K562 (cell line): ENCODE measurements at regions not wholly inside any gene's neighbourhood (a gene's known extent, or its start where the extent isn't known, plus 50 kb on each side); places are given as distances from the start of the nearest gene placed in this dataset.

Experiments
- ATAC-seq: fragments of 200-7000 bp; cut with Tn5 transposase; 3 replicates; pipeline ENCODE4 v1.9.1; 2020; ENCODE audit warnings: moderate library complexity
- BruUV-seq: library from RNA; stranded (reverse); fragments of 400-500 nt; replicated peaks from 2 replicates; lab custom pipeline; 2021; lab: Mats Ljungman, UMichigan
- CTCF ChIA-PET: fragments of 300-600 bp; formaldehyde crosslinking; extraction: SDS; loops from one replicate; lab custom pipeline; 2021; ENCODE audit warnings: low intra/inter-chr PET ratio; lab: Yijun Ruan, JAX
- POLR2A ChIA-PET: fragments of 300-600, 350-650 bp; sonication (Branson Sonifier 250); formaldehyde crosslinking; extraction: SDS; loops from one replicate; lab custom pipeline; 2021; ENCODE audit warnings: antibody characterized with exemption, inconsistent platforms; lab: Yijun Ruan, JAX
- DNase-seq, 4 experiments: peaks; one replicate each; pipeline versions ENCODE4 v3.0.0 to v3.0.0-alpha.2; 2011 to 2018; ENCODE audit warnings: low spot score in 3 of 4, mixed read lengths in 3 of 4; ENCODE audit errors: extremely low read depth in 1 of 4
- FAIRE-seq: peaks from 2 replicates; lab custom pipeline; 2011; peaks lifted over from hg19 to GRCh38; lab: Jason Lieb, UNC
- H2AFZ ChIP-seq: 2 replicates; pipeline ENCODE4 v1.6.0; 2011; ENCODE audit warnings: low read depth, low read length, control low read depth, inconsistent platforms
- H3K27ac ChIP-seq: fragments of 200-600 bp; 3 replicates; pipeline ENCODE4 v1.8.0; 2011; ENCODE audit warnings: low read depth, mild to moderate bottlenecking, control low read depth, inconsistent platforms, low read length, moderate library complexity, mixed read lengths; ENCODE audit errors: extremely low read depth
- H3K27me3 ChIP-seq, 2 experiments: fragments of 300-600 bp in 1 of 2; 2 replicates in 1 of 2; 3 replicates in 1 of 2; pipeline versions ENCODE4 v1.6.0 to v1.8.0; 2011; ENCODE audit warnings: inconsistent platforms in 2 of 2, low read length in 2 of 2, mild to moderate bottlenecking in 1 of 2, mixed read lengths in 1 of 2, moderate library complexity in 1 of 2; ENCODE audit not compliant: control insufficient read depth in 2 of 2, insufficient read depth in 2 of 2
- H3K36me3 ChIP-seq: fragments of 300-600 bp; 3 replicates; pipeline ENCODE4 v1.8.0; 2011; ENCODE audit warnings: mild to moderate bottlenecking, low read length, inconsistent platforms; ENCODE audit not compliant: control insufficient read depth, insufficient read depth
- H3K4me1 ChIP-seq, 2 experiments: fragments of 200-600 bp in 1 of 2; replicated peaks in 1 of 2; 2 replicates in 1 of 2; 3 replicates in 1 of 2; pipeline versions ENCODE4 v1.5.1 to v1.8.0; 2011; ENCODE audit warnings: inconsistent platforms in 2 of 2, low read length in 2 of 2, mild to moderate bottlenecking in 1 of 2, mixed read lengths in 1 of 2, moderate library complexity in 1 of 2; ENCODE audit not compliant: control insufficient read depth in 2 of 2, insufficient read depth in 2 of 2
- H3K4me2 ChIP-seq: 2 replicates; pipeline ENCODE4 v1.6.1; 2011; ENCODE audit warnings: low read length, control low read depth, inconsistent platforms, mixed read lengths; ENCODE audit not compliant: insufficient read depth
- H3K4me3 ChIP-seq: fragments of 200-600 bp; sonication (generic), shearing (Covaris generic); 2 replicates; pipeline ENCODE4 v1.5.1; 2016; ENCODE audit warnings: control low read depth, inconsistent platforms
- H3K79me2 ChIP-seq: fragments of 200-600 bp; 3 replicates; pipeline ENCODE4 v1.8.0; 2011; ENCODE audit warnings: low read length, inconsistent platforms; ENCODE audit not compliant: control insufficient read depth, insufficient read depth
- H3K9ac ChIP-seq, 2 experiments: 2 replicates each; pipeline versions ENCODE4 v1.6.0 to v1.6.1; 2011; ENCODE audit warnings: low read depth in 2 of 2, low read length in 2 of 2, control low read depth in 1 of 2, inconsistent platforms in 1 of 2, mild to moderate bottlenecking in 1 of 2, mixed read lengths in 1 of 2; ENCODE audit not compliant: insufficient read depth in 1 of 2
- H3K9me1 ChIP-seq: one replicate; pipeline ENCODE4 v1.6.0; 2011; ENCODE audit warnings: inconsistent platforms, mild to moderate bottlenecking, low read length, moderate library complexity; ENCODE audit not compliant: control insufficient read depth, insufficient read depth
- H3K9me3 ChIP-seq: replicated peaks from 2 replicates; pipeline ENCODE4 v1.5.1; 2011; ENCODE audit warnings: low read depth, low read length, inconsistent platforms; ENCODE audit not compliant: control insufficient read depth, insufficient read depth
- H4K20me1 ChIP-seq: replicated peaks from 2 replicates; pipeline ENCODE4 v1.6.1; 2011; ENCODE audit warnings: low read length, inconsistent platforms, mixed read lengths; ENCODE audit not compliant: control insufficient read depth, insufficient read depth
- WGBS: fragments of 100-300 bp; shearing (Covaris generic); methylation state at CpG from one replicate; pipeline ENCODE4 v1.1.6; 2016; ENCODE audit warnings: low coverage, mixed read lengths; ENCODE audit not compliant: insufficient coverage; ENCODE audit errors: missing lambda C conversion rate; 5-methylcytosine and 5-hydroxymethylcytosine counted together
- in situ Hi-C: fragments of 300-500 bp; cut with MboI; formaldehyde crosslinking; loops from 4 replicates; pipeline ENCODE4 v1.15.0; 2018; ENCODE audit warnings: inconsistent platforms, mixed read lengths
- intact Hi-C: fragments of 100-400 bp; cut with micrococcal nuclease; formaldehyde crosslinking; loops from 2 replicates; pipeline ENCODE4 v1.14.2; 2022
- TF ChIP-seq, protein P1 (sequence below): fragments of 200-800 bp; sonication (Bioruptor generic); IDR thresholded peaks from 2 replicates; pipeline ENCODE4 v1.6.1; 2017; ENCODE audit warnings: missing genetic modification characterization, missing compliant biosample characterization
- TF ChIP-seq, protein P2 (sequence below): fragments of 250-450 bp; sonication (Bioruptor Pico); IDR thresholded peaks from 2 replicates; pipeline ENCODE4 v1.5.1; 2021; ENCODE audit warnings: mild to moderate bottlenecking
- TF ChIP-seq, protein P3 (sequence below): sonication (generic); formaldehyde crosslinking; IDR thresholded peaks from 2 replicates; pipeline ENCODE4 v1.8.0; 2022; ENCODE audit warnings: mild to moderate bottlenecking, missing genetic modification reagents, borderline replicate concordance

DNA sequence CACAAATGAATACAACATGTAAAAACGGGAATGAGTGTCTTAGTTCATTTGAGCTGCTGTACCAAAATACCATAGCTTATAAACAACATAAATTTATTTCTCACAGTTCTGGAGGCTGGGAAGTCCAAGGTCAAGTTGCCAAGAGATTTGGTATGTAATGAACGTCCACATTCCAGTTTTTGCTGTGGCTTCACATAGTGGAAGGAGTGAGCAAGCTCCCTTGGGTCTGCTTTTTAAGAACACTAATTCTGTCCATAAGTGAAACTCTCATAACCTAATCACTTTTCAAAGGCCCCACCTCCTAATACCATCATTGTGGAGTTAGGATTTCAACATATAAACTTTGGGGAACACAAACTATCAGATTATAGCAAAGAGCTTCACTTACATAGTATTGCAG, 1189.6 kb downstream of the PCDH9 start:
- Histone ChIP-seq H3K4me2 (no peak overlapping the region), H3K36me3 (no peaks in the 10 kb centered on the region), H3K79me2 (no peaks in the 10 kb centered on the region), H3K4me3 (no peak overlapping the region), H3K9me1 (no peaks in the 10 kb centered on the region), H3K27me3 (no peaks in the 10 kb centered on the region), H2AFZ (no peak overlapping the region), H3K27ac (no peak overlapping the region), H4K20me1 (no peaks in the 10 kb centered on the region), H3K9ac (no peak overlapping the region), H3K9me3 (no peaks in the 10 kb centered on the region), H3K4me1 (no peaks in the 10 kb centered on the region; a peak in 2 of 5 replicates)
- ATAC-seq (no peak), DNase-seq (no peak), FAIRE-seq (no peak)
- in situ Hi-C loops, result no loop called here
- no TSS peak for BruUV-seq
- intact Hi-C loops, result no loop called here
- POLR2A ChIA-PET, result no interaction called here
- WGBS, result 43% methylated on average over 2 of the region's 2 CpGs
- TF ChIP-seq, protein P1, sequence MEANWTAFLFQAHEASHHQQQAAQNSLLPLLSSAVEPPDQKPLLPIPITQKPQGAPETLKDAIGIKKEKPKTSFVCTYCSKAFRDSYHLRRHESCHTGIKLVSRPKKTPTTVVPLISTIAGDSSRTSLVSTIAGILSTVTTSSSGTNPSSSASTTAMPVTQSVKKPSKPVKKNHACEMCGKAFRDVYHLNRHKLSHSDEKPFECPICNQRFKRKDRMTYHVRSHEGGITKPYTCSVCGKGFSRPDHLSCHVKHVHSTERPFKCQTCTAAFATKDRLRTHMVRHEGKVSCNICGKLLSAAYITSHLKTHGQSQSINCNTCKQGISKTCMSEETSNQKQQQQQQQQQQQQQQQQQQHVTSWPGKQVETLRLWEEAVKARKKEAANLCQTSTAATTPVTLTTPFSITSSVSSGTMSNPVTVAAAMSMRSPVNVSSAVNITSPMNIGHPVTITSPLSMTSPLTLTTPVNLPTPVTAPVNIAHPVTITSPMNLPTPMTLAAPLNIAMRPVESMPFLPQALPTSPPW (CRISPR knock-in tag), result no peak
- TF ChIP-seq, protein P2, sequence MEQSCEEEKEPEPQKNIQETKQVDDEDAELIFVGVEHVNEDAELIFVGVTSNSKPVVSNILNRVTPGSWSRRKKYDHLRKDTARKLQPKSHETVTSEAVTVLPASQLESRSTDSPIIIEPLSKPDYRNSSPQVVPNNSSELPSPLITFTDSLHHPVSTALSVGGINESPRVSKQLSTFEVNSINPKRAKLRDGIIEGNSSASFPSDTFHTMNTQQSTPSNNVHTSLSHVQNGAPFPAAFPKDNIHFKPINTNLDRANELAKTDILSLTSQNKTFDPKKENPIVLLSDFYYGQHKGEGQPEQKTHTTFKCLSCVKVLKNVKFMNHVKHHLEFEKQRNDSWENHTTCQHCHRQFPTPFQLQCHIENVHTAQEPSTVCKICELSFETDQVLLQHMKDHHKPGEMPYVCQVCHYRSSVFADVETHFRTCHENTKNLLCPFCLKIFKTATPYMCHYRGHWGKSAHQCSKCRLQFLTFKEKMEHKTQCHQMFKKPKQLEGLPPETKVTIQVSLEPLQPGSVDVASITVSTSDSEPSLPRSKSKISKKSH (CRISPR knock-in tag), result no peak
- TF ChIP-seq, protein P3, sequence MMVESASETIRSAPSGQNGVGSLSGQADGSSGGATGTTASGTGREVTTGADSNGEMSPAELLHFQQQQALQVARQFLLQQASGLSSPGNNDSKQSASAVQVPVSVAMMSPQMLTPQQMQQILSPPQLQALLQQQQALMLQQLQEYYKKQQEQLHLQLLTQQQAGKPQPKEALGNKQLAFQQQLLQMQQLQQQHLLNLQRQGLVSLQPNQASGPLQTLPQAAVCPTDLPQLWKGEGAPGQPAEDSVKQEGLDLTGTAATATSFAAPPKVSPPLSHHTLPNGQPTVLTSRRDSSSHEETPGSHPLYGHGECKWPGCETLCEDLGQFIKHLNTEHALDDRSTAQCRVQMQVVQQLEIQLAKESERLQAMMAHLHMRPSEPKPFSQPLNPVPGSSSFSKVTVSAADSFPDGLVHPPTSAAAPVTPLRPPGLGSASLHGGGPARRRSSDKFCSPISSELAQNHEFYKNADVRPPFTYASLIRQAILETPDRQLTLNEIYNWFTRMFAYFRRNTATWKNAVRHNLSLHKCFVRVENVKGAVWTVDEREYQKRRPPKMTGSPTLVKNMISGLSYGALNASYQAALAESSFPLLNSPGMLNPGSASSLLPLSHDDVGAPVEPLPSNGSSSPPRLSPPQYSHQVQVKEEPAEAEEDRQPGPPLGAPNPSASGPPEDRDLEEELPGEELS (CRISPR knock-in tag), result no peak
- CTCF ChIA-PET, result no interaction called here
